ENCODE measurements at regions not wholly inside any gene's neighbourhood (a gene's known extent, or its start where the extent isn't known, plus 50 kb on each side); places are given as distances from the start of the nearest gene placed in this dataset.

DNA sequence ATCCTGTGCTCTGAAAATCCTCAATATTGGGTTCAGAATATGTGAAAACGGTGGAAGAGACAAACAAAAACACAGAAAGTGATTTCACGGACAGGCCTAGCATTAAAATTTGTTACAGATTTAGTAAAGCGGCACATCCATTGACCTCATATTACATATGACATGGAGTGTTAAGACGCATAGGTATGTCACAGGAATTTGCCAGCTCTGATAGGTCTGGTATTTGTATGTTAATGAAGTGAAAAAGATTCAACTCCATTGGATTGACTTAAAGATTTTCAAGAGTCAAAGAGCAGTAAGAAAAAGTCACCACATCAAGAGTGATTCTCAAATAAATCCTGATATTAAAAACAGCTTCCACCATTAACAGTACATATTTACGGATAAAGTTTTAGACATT lies 396.5 kb upstream of the SEMA6A start:
- TF ChIP-seq, protein P1, sequence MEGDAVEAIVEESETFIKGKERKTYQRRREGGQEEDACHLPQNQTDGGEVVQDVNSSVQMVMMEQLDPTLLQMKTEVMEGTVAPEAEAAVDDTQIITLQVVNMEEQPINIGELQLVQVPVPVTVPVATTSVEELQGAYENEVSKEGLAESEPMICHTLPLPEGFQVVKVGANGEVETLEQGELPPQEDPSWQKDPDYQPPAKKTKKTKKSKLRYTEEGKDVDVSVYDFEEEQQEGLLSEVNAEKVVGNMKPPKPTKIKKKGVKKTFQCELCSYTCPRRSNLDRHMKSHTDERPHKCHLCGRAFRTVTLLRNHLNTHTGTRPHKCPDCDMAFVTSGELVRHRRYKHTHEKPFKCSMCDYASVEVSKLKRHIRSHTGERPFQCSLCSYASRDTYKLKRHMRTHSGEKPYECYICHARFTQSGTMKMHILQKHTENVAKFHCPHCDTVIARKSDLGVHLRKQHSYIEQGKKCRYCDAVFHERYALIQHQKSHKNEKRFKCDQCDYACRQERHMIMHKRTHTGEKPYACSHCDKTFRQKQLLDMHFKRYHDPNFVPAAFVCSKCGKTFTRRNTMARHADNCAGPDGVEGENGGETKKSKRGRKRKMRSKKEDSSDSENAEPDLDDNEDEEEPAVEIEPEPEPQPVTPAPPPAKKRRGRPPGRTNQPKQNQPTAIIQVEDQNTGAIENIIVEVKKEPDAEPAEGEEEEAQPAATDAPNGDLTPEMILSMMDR (IDR thresholded peaks at IDR 0.05 in 2 of 3, conservative IDR thresholded peaks at IDR 0.05 in 1 of 3; ENCODE audit: control insufficient read depth in 2 of 3, extremely low read depth in 1 of 3, insufficient read depth in 1 of 3, low read depth in 3 of 3, low read length in 3 of 3) = no peak
- TF ChIP-seq NBN (IDR thresholded peaks at IDR 0.05) (no peak), RAD21 (IDR thresholded peaks at IDR 0.05; ENCODE audit: insufficient read depth, low read depth, low read length) (no peak), HDGF (IDR thresholded peaks at IDR 0.05) (no peak), IKZF1 (conservative IDR thresholded peaks at IDR 0.05) (no peak), EZH2 (IDR thresholded peaks at IDR 0.05; ENCODE audit: borderline replicate concordance, control insufficient read depth, low read depth, low read length) (no peak), RFX5 (IDR thresholded peaks at IDR 0.05; ENCODE audit: low read depth, low read length) (no peak), CHD2 (IDR thresholded peaks at IDR 0.05; ENCODE audit: borderline replicate concordance, low read depth, low read length) (no peak)
- TF ChIP-seq, protein P2, sequence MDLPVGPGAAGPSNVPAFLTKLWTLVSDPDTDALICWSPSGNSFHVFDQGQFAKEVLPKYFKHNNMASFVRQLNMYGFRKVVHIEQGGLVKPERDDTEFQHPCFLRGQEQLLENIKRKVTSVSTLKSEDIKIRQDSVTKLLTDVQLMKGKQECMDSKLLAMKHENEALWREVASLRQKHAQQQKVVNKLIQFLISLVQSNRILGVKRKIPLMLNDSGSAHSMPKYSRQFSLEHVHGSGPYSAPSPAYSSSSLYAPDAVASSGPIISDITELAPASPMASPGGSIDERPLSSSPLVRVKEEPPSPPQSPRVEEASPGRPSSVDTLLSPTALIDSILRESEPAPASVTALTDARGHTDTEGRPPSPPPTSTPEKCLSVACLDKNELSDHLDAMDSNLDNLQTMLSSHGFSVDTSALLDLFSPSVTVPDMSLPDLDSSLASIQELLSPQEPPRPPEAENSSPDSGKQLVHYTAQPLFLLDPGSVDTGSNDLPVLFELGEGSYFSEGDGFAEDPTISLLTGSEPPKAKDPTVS (IDR thresholded peaks at IDR 0.05; ENCODE audit: low read depth, low read length) = no peak

Measured in GM12878 (cell line).